K562 (cell line): ENCODE measurements at regions not wholly inside any gene's neighbourhood (a gene's known extent, or its start where the extent isn't known, plus 50 kb on each side); places are given as distances from the start of the nearest gene placed in this dataset.

Experiments
- CEBPB ChIP-seq: fragments of 450-650 bp; IDR thresholded peaks from 2 replicates; pipeline ENCODE4 v1.6.1; 2016; ENCODE audit warnings: missing genetic modification characterization, missing compliant biosample characterization
- ELF4 ChIP-seq: fragments of 450-650 bp; formaldehyde crosslinking; IDR thresholded peaks from 2 replicates; pipeline ENCODE4 v1.4.0; 2022; ENCODE audit warnings: missing genetic modification characterization
- ETS2 ChIP-seq: IDR thresholded peaks from 2 replicates; pipeline ENCODE4 v1.6.1; 2016; ENCODE audit warnings: borderline replicate concordance, missing genetic modification characterization, mild to moderate bottlenecking, moderate library complexity, missing compliant biosample characterization; ENCODE audit not compliant: poor library complexity, severe bottlenecking
- FOXK2 ChIP-seq, 2 experiments: fragments of 450-650 bp; IDR thresholded peaks in 1 of 2; conservative IDR thresholded peaks in 1 of 2; 2 replicates each; pipeline ENCODE4 v1.6.1; 2016; ENCODE audit warnings: low read depth in 2 of 2, mild to moderate bottlenecking in 1 of 2
- GTF2F1 ChIP-seq: IDR thresholded peaks from 2 replicates; pipeline ENCODE4 v1.6.1; 2011; ENCODE audit warnings: low read depth, low read length, improper control_type of control experiment
- GTF3C2 ChIP-seq: IDR thresholded peaks from 3 replicates; pipeline ENCODE4 v1.6.1; 2011; ENCODE audit warnings: borderline replicate concordance, mild to moderate bottlenecking, moderate library complexity; ENCODE audit not compliant: insufficient read length; ENCODE audit errors: extremely low read depth
- HNRNPK ChIP-seq: fragments of 200-400 bp; formaldehyde crosslinking; IDR thresholded peaks from one replicate; pipeline ENCODE4 v1.6.1; 2018; ENCODE audit warnings: mild to moderate bottlenecking, low read depth, low read length; ENCODE audit not compliant: poor library complexity, severe bottlenecking
- JUND ChIP-seq, 2 experiments: IDR thresholded peaks; 2 replicates in 1 of 2; 3 replicates in 1 of 2; pipeline ENCODE4 v1.6.1; 2011; ENCODE audit warnings: borderline replicate concordance in 2 of 2, low read depth in 2 of 2, low read length in 2 of 2, improper control_type of control experiment in 1 of 2, missing biosample characterization in 1 of 2, missing genetic modification characterization in 1 of 2, missing genetic modification reagents in 1 of 2
- MLLT1 ChIP-seq, 2 experiments: fragments of 450-650 bp; IDR thresholded peaks; 2 replicates each; pipeline ENCODE4 v1.6.1; 2016
- MTA1 ChIP-seq: fragments of 450-650 bp; IDR thresholded peaks from 2 replicates; pipeline ENCODE4 v1.6.1; 2017; ENCODE audit warnings: borderline replicate concordance
- NCOA6 ChIP-seq: fragments of 450-650 bp; IDR thresholded peaks from 2 replicates; pipeline ENCODE4 v1.6.1; 2017; ENCODE audit warnings: mild to moderate bottlenecking
- NCOR1 ChIP-seq: fragments of 450-650 bp; IDR thresholded peaks from 2 replicates; pipeline ENCODE4 v1.6.1; 2016; ENCODE audit warnings: mild to moderate bottlenecking, moderate library complexity
- PHF20 ChIP-seq: fragments of 450-650 bp; IDR thresholded peaks from 2 replicates; pipeline ENCODE4 v1.6.1; 2018; ENCODE audit not compliant: partially characterized antibody
- RAD51 ChIP-seq: fragments of 450-650 bp; IDR thresholded peaks from 2 replicates; pipeline ENCODE4 v1.7.1; 2016; ENCODE audit warnings: low read depth, mild to moderate bottlenecking, borderline replicate concordance
- SOX6 ChIP-seq: fragments of 450-650 bp; IDR thresholded peaks from 2 replicates; pipeline ENCODE4 v1.6.1; 2014; ENCODE audit warnings: mild to moderate bottlenecking
- SREBF2 ChIP-seq: sonication (generic); formaldehyde crosslinking; IDR thresholded peaks from 2 replicates; pipeline ENCODE4 v1.4.0; 2020; ENCODE audit warnings: mild to moderate bottlenecking, missing genetic modification reagents
- TCF3 ChIP-seq: sonication (generic); formaldehyde crosslinking; IDR thresholded peaks from 2 replicates; pipeline ENCODE4 v1.4.0; 2020; ENCODE audit warnings: mild to moderate bottlenecking, missing genetic modification reagents
- ZNF165 ChIP-seq: fragments of 250-450 bp; sonication (Bioruptor Pico); IDR thresholded peaks from 2 replicates; pipeline ENCODE4 v1.4.0; 2020; ENCODE audit warnings: borderline replicate concordance
- ZNF449 ChIP-seq: fragments of 250-450 bp; sonication (Bioruptor Pico); IDR thresholded peaks from 2 replicates; pipeline ENCODE4 v1.8.0; 2022; ENCODE audit warnings: moderate library complexity, mild to moderate bottlenecking, inconsistent platforms
- ZNF766 ChIP-seq: fragments of 200-800 bp; sonication (Bioruptor generic); conservative IDR thresholded peaks from 2 replicates; pipeline ENCODE4 v1.6.1; 2016; ENCODE audit warnings: missing genetic modification characterization, missing compliant biosample characterization
- ZNF79 ChIP-seq: fragments of 250-450 bp; sonication (Bioruptor Pico); IDR thresholded peaks from 2 replicates; pipeline ENCODE4 v1.4.0; 2020; ENCODE audit warnings: low read depth, mild to moderate bottlenecking, moderate library complexity

- no peak for TF ChIP-seq ETS2
- TF ChIP-seq SOX6: peak; percentile 64
- TF ChIP-seq ZNF79 (CRISPR knock-in tag): 0 out of 2 replicates have a peak, but pooled peaks have one; percentile 6
- peak; percentile 93 for TF ChIP-seq ZNF766 (CRISPR knock-in tag)
- TF ChIP-seq SREBF2: no peak
- no peak for TF ChIP-seq MLLT1 (IDR thresholded peaks at IDR 0.05)
- TF ChIP-seq JUND (IDR thresholded peaks at IDR 0.05; ENCODE audit: borderline replicate concordance, low read depth, low read length): no peak
- peak; percentile 36; the same call in 1 of the 3 replicates for TF ChIP-seq JUND (tag; IDR thresholded peaks at IDR 0.05; ENCODE audit: borderline replicate concordance, low read depth, low read length)
- no peak for TF ChIP-seq GTF2F1
- TF ChIP-seq TCF3 (CRISPR knock-in tag): 0 out of 2 replicates have a peak, but pooled peaks have one; percentile 6
- no peak for TF ChIP-seq FOXK2 (conservative IDR thresholded peaks at IDR 0.05 in 1 of 2, IDR thresholded peaks at IDR 0.05 in 1 of 2; ENCODE audit: low read depth in 2 of 2)
- TF ChIP-seq GTF3C2: no peak
- 0 out of 2 replicates have a peak, but pooled peaks have one; percentile 42 for TF ChIP-seq CEBPB
- no peak for TF ChIP-seq ZNF165 (CRISPR knock-in tag)
- 0 out of 2 replicates have a peak, but pooled peaks have one; percentile 10 for TF ChIP-seq NCOR1
- no peak for TF ChIP-seq PHF20
- TF ChIP-seq ELF4: no peak
- TF ChIP-seq HNRNPK: no peak
- no peak for TF ChIP-seq ZNF449
- TF ChIP-seq MTA1: no peak
- TF ChIP-seq NCOA6: no peak
- TF ChIP-seq RAD51: peak; percentile 25; the same call in 1 of the 2 replicates
These were observed 264.6 kb upstream of the PROX1 start (continued) for GRCh38 chr1:213723187-213723586.
